Right lobe of liver (tissue), 6 donors: ENCODE measurements at regions not wholly inside any gene's neighbourhood (a gene's known extent, or its start where the extent isn't known, plus 50 kb on each side); places are given as distances from the start of the nearest gene placed in this dataset.

Source experiments
- ATAC-seq, 4 donors: fragments of 200-7000 bp; cut with Tn5 transposase; one replicate each; pipeline ENCODE4 v1.9.1; 2020; ENCODE audit warnings: mild to moderate bottlenecking in 4 of 4, moderate library complexity in 4 of 4
- DNase-seq, 3 donors: peaks; one replicate each; pipeline ENCODE4 v3.0.0-alpha.2; 2020
- H3K27ac ChIP-seq, 3 donors: fragments of 200-600 bp; one replicate each; pipeline ENCODE4 v1.8.0; 2022
- H3K27me3 ChIP-seq, 2 donors: fragments of 200-600 bp; one replicate each; pipeline ENCODE4 v1.8.0; 2022
- H3K36me3 ChIP-seq, 4 donors: fragments of 200-600 bp; sonication (generic) in 1 of 4; one replicate each; pipeline versions ENCODE4 v1.5.1 to v1.8.0; 2017 to 2022; ENCODE audit warnings: control low read depth in 1 of 4
- H3K4me1 ChIP-seq, 4 donors: fragments of 200-600 bp; sonication (generic) in 1 of 4; one replicate each; pipeline versions ENCODE4 v1.5.1 to v1.8.0; 2017 to 2022; ENCODE audit warnings: control low read depth in 1 of 4
- H3K4me3 ChIP-seq, 3 donors: fragments of 200-600 bp; one replicate each; pipeline ENCODE4 v1.8.0; 2022
- H3K9me3 ChIP-seq, 4 donors: fragments of 200-600 bp; sonication (generic) in 1 of 4; one replicate each; pipeline versions ENCODE4 v1.5.1 to v1.8.0; 2017 to 2022; ENCODE audit warnings: control low read depth in 1 of 4
- POLR2A ChIP-seq: fragments of 450-650 bp; IDR thresholded peaks from one replicate; pipeline ENCODE4 v1.6.1; 2017; ENCODE audit warnings: antibody characterized with exemption, mild to moderate bottlenecking
- WGBS: methylation state at CpG from one replicate; pipeline ENCODE4 v1.1.6; 2018; ENCODE audit warnings: low coverage, low lambda C conversion rate; ENCODE audit not compliant: insufficient coverage; ENCODE audit errors: missing lambda C conversion rate; 5-methylcytosine and 5-hydroxymethylcytosine counted together
- intact Hi-C, 2 donors: fragments of 100-400 bp; cut with DNase I; formaldehyde crosslinking; loops; one replicate each; pipeline versions ENCODE4 v1.11.2 to v1.14.1; 2022
- TF ChIP-seq, protein P1 (sequence below), 4 donors: fragments of 200-600 bp in 3 of 4; fragments of 450-650 bp in 1 of 4; IDR thresholded peaks; one replicate each; pipeline versions ENCODE4 v1.5.1 to v1.8.0; 2016 to 2022; ENCODE audit warnings: antibody characterized with exemption in 4 of 4, mild to moderate bottlenecking in 2 of 4
- donor health status: DM: no; HTN: yes; CAD: no.
- donor health status: DM: no; HTN: no; CAD: no.
- donor health status: DM: no; HTN: no; CAD: no.
- donor health status: DM: no; HTN: yes; CAD: no.
- donor health status: DM: no; HTN: yes; CAD: no.

DNA sequence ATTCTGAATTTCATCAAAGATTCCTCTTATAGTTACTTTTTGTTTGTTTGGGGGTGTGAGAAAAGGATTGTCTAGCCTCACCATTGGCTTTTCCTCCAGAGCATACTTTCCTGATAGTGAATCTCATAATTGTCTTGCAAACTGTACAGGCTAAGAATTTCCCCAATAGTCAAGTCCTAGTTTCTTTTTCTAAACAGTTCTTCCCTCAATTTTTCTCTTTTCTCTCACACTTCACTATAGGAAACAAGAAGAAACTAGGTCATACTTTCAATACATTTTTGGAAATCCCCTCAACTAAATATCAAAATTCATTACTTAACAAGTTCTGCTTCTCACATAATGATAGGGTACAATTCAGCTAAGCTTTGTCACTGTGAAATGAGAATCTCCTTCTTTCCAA is 241.9 kb downstream of the IL20RB start:
- Histone ChIP-seq H3K9me3 (no peaks in the 10 kb centered on the region), H3K36me3 (no peaks in the 10 kb centered on the region), H3K27ac (no peak overlapping the region), H3K4me3 (no peak overlapping the region), H3K27me3 (no peaks in the 10 kb centered on the region), H3K4me1 (peaks cover 0 to 5% (median 0%) of the 10 kb centered on the region in 4 donors)
- TF ChIP-seq POLR2A: no peak
- TF ChIP-seq, protein P1, sequence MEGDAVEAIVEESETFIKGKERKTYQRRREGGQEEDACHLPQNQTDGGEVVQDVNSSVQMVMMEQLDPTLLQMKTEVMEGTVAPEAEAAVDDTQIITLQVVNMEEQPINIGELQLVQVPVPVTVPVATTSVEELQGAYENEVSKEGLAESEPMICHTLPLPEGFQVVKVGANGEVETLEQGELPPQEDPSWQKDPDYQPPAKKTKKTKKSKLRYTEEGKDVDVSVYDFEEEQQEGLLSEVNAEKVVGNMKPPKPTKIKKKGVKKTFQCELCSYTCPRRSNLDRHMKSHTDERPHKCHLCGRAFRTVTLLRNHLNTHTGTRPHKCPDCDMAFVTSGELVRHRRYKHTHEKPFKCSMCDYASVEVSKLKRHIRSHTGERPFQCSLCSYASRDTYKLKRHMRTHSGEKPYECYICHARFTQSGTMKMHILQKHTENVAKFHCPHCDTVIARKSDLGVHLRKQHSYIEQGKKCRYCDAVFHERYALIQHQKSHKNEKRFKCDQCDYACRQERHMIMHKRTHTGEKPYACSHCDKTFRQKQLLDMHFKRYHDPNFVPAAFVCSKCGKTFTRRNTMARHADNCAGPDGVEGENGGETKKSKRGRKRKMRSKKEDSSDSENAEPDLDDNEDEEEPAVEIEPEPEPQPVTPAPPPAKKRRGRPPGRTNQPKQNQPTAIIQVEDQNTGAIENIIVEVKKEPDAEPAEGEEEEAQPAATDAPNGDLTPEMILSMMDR (IDR thresholded peaks at IDR 0.05): no peak
- intact Hi-C loops: no loop called here
- no peak for ATAC-seq
- no peak for DNase-seq

DNA sequence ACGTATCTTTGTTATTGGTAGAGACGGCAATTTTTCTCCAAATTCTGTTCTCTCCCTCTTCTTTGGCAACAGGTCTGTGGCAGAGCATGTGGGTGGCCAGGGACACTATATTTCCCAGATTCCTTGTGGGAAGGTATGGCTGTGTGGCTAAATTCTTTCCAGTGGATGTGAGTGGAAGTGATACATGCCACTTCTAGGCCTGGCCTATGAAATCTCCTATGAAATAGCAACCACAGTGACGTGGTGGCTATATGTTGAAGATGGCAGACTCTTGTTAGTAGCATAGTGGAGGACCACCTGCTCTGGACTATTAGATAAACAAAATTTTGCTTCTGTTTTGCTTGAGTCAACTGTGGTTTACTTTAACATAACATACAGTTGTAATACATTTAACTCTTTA is 243.3 kb downstream of the IL20RB start:
- intact Hi-C loops: no loop called here
- 73% methylated on average over 3 of the region's 3 CpGs for WGBS
- Histone ChIP-seq H3K4me1 (peaks cover 0 to 13% (median 4%) of the 10 kb centered on the region in 4 donors), H3K4me3 (no peak overlapping the region), H3K9me3 (no peaks in the 10 kb centered on the region), H3K27me3 (no peaks in the 10 kb centered on the region), H3K36me3 (no peaks in the 10 kb centered on the region), H3K27ac (no peak overlapping the region)
- no peak for TF ChIP-seq POLR2A
- TF ChIP-seq, protein P1 (IDR thresholded peaks at IDR 0.05): no peak
- DNase-seq: no peak
- no peak for ATAC-seq

DNA sequence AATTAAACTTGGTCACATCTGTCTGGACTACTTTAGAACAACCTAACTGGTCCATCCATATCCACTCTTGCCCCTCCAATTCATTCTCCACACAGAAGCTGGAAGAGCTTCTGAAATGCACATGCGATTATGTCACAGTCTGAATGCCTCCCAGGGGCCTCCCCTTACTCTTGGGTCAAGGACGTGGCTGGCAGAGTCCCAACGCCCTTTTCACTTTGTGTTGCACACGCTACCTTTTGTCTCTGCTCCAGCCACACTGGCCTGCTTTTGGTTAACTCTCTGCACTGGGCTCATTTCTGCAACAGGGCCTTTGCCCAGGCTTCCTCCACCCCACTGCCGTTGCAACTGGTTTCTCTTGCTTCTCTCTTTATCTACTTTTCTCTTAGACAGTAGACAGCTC is 245.2 kb downstream of the IL20RB start:
- ATAC-seq: peak; percentile 38 to 88 (median 68)
- TF ChIP-seq POLR2A: no peak
- WGBS: 37% methylated on average over 5 of the region's 5 CpGs

DNA sequence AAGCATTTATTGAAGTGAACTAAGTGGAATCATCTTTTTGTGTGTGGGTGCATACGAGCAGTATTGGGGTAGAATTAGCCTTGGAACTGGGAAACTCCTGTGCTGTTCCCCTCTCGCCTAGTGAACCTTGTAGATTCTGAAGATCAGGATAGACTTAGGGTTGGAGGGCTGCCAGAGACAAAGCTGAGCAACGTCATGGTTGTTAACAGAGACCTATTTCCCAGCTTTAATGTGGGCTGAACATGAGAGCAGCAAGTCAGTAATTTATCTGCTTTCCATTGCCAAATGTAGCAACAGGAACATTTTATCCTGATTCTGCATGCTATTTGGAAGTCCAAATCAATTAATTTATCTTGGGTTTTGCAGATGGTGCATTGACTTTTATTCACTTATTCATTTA is 246.6 kb downstream of the IL20RB start:
- H3K27ac ChIP-seq: no peak overlapping the region
- no peaks in the 10 kb centered on the region for H3K36me3 ChIP-seq
- no peak overlapping the region for H3K4me3 ChIP-seq
- no peaks in the 10 kb centered on the region for H3K27me3 ChIP-seq
- peak in 1 of 3 donors; percentile 55 for DNase-seq
- peaks cover 0 to 13% (median 4%) of the 10 kb centered on the region in 4 donors for H3K4me1 ChIP-seq
- ATAC-seq: peak in 2 of 4 donors; percentile 34 to 71
- intact Hi-C loops: no loop called here
- no peak for TF ChIP-seq POLR2A
- TF ChIP-seq, protein P1 (IDR thresholded peaks at IDR 0.05): no peak
- WGBS: 36% methylated on average over 3 of the region's 3 CpGs
- H3K9me3 ChIP-seq: no peaks in the 10 kb centered on the region

More for the DNA sequence above, 245.2 kb downstream of the IL20RB start:
- Histone ChIP-seq H3K4me3 (no peak overlapping the region), H3K9me3 (no peaks in the 10 kb centered on the region), H3K27ac (no peak overlapping the region), H3K27me3 (no peaks in the 10 kb centered on the region), H3K36me3 (no peaks in the 10 kb centered on the region), H3K4me1 (peaks cover 0 to 13% (median 4%) of the 10 kb centered on the region in 4 donors)
- intact Hi-C loops: no loop called here
- peak; percentile 51 to 83 (median 76) for DNase-seq

- Histone ChIP-seq H3K27me3 (no peaks in the 10 kb centered on the region), H3K4me1 (peaks cover 0 to 13% (median 4%) of the 10 kb centered on the region in 4 donors), H3K27ac (no peak overlapping the region), H3K9me3 (no peaks in the 10 kb centered on the region), H3K4me3 (no peak overlapping the region), H3K36me3 (no peaks in the 10 kb centered on the region)
- intact Hi-C loops: no loop called here
- ATAC-seq: peak in 3 of 4 donors; percentile 47 to 85 (median 67)
- TF ChIP-seq POLR2A: no peak
- TF ChIP-seq, protein P1 (IDR thresholded peaks at IDR 0.05): no peak
- no peak for DNase-seq
- WGBS: 34% methylated on average over 5 of the region's 5 CpGs
These were observed 247.7 kb downstream of the IL20RB start for GRCh38 chr3:137205394-137206045.
